Ectodermal cell (in vitro differentiated cells): ENCODE measurements at regions not wholly inside any gene's neighbourhood (a gene's known extent, or its start where the extent isn't known, plus 50 kb on each side); places are given as distances from the start of the nearest gene placed in this dataset.
A peak's percentile ranks its signal among the peaks of the same experiment; 100 is the strongest.
"Not testable (repeated sequence)": the region's sequence is repeated elsewhere in the genome, so short reads cannot be mapped to it uniquely, and the experiment has no call there.

Source experiments
- H3K27ac ChIP-seq: 2 replicates; pipeline ENCODE4 v1.7.0; 2013; ENCODE audit warnings: mild to moderate bottlenecking, low read depth, low read length; ENCODE audit not compliant: insufficient read depth, poor library complexity, severe bottlenecking
- H3K27me3 ChIP-seq: 2 replicates; pipeline ENCODE4 v1.7.0; 2013; ENCODE audit warnings: mild to moderate bottlenecking, low read length; ENCODE audit not compliant: insufficient read depth, control insufficient read depth, poor library complexity, severe bottlenecking
- H3K36me3 ChIP-seq: one replicate; pipeline ENCODE4 v1.7.0; 2013; ENCODE audit warnings: low read length; ENCODE audit not compliant: control insufficient read depth, insufficient read depth
- H3K4me1 ChIP-seq: one replicate; pipeline ENCODE4 v1.7.0; 2013; ENCODE audit warnings: low read length; ENCODE audit not compliant: control insufficient read depth, insufficient read depth
- H3K4me3 ChIP-seq: 2 replicates; pipeline ENCODE4 v1.7.0; 2013; ENCODE audit warnings: low read depth, low read length, control low read depth; ENCODE audit not compliant: insufficient read depth
- H3K9me3 ChIP-seq: 2 replicates; pipeline ENCODE4 v1.7.0; 2013; ENCODE audit warnings: mild to moderate bottlenecking, low read length, moderate library complexity; ENCODE audit not compliant: control insufficient read depth
- WGBS, 2 experiments: methylation state at CpG; one replicate each; pipeline ENCODE4 v1.1.7; 2013; ENCODE audit warnings: missing lambda C conversion rate in 2 of 2; 5-methylcytosine and 5-hydroxymethylcytosine counted together

- not testable (repeated sequence) for H3K9me3 ChIP-seq, H3K4me3 ChIP-seq, H3K27me3 ChIP-seq, H3K36me3 ChIP-seq, H3K27ac ChIP-seq, H3K4me1 ChIP-seq
- 93 to 96% methylated on average over 6 of the region's 6 CpGs for WGBS, 2 experiments
Measured at GRCh38 chrX:988530-988929, 223.9 kb downstream of the CRLF2 start.

GRCh38 chrX:981791-982626, 230.4 kb downstream of the CRLF2 start:
- peaks cover 16% of the 10 kb centered on the region for H3K4me1 ChIP-seq
- H3K4me3 ChIP-seq = no peak overlapping the region
- H3K27me3 ChIP-seq = no peaks in the 10 kb centered on the region
- peak overlapping the region; percentile 2 for H3K27ac ChIP-seq
- H3K36me3 ChIP-seq = no peaks in the 10 kb centered on the region
- H3K9me3 ChIP-seq = peaks cover 2% of the 10 kb centered on the region
- WGBS, 2 experiments = 13 to 15% methylated on average over 20 of the region's 20 CpGs

GRCh38 chrX:980587-981235, 231.7 kb downstream of the CRLF2 start:
- peaks cover 2% of the 10 kb centered on the region for H3K9me3 ChIP-seq
- H3K4me1 ChIP-seq = peaks cover 16% of the 10 kb centered on the region
- no peak overlapping the region for H3K4me3 ChIP-seq
- H3K27me3 ChIP-seq = no peaks in the 10 kb centered on the region
- 59 to 62% methylated on average over 7 of the region's 7 CpGs for WGBS, 2 experiments
- H3K27ac ChIP-seq = no peak overlapping the region
- H3K36me3 ChIP-seq = no peaks in the 10 kb centered on the region

- 94 to 97% methylated on average over 16 of the region's 18 CpGs for WGBS, 2 experiments
Measured at GRCh38 chrX:979127-979526, 233.3 kb downstream of the CRLF2 start.

GRCh38 chrX:973010-973632, 239.3 kb downstream of the CRLF2 start:
- Histone ChIP-seq H3K4me3 (no peak overlapping the region), H3K27ac (no peak overlapping the region), H3K9me3 (no peaks in the 10 kb centered on the region), H3K27me3 (no peaks in the 10 kb centered on the region), H3K4me1 (no peaks in the 10 kb centered on the region), H3K36me3 (no peaks in the 10 kb centered on the region)
- WGBS, 2 experiments = 93 to 94% methylated on average over 22 of the region's 23 CpGs

More at GRCh38 chrX:979127-979526, 233.3 kb downstream of the CRLF2 start:
- not testable (repeated sequence) for H3K36me3 ChIP-seq, H3K27ac ChIP-seq, H3K4me3 ChIP-seq, H3K27me3 ChIP-seq, H3K9me3 ChIP-seq
- H3K4me1 ChIP-seq = peaks cover 16% of the 10 kb centered on the region

- Histone ChIP-seq H3K36me3 (no peaks in the 10 kb centered on the region), H3K9me3 (no peaks in the 10 kb centered on the region), H3K4me1 (no peaks in the 10 kb centered on the region), H3K27ac (no peak overlapping the region), H3K27me3 (no peaks in the 10 kb centered on the region), H3K4me3 (no peak overlapping the region)
- WGBS, 2 experiments = 91 to 94% methylated on average over 13 of the region's 13 CpGs
Measured at GRCh38 chrX:968148-968965, 244.1 kb downstream of the CRLF2 start.

- Histone ChIP-seq H3K36me3 (no peaks in the 10 kb centered on the region), H3K9me3 (no peaks in the 10 kb centered on the region), H3K4me3 (no peak overlapping the region), H3K27ac (no peak overlapping the region), H3K4me1 (no peaks in the 10 kb centered on the region), H3K27me3 (no peaks in the 10 kb centered on the region)
- 90 to 91% methylated on average over 19 of the region's 19 CpGs for WGBS, 2 experiments
Measured at GRCh38 chrX:966396-967070, 245.9 kb downstream of the CRLF2 start.

- H3K4me1 ChIP-seq = peaks cover 11% of the 10 kb centered on the region
- 67 to 70% methylated on average over 10 of the region's 10 CpGs for WGBS, 2 experiments
- no peaks in the 10 kb centered on the region for H3K27me3 ChIP-seq
- no peaks in the 10 kb centered on the region for H3K9me3 ChIP-seq
- H3K27ac ChIP-seq = no peak overlapping the region
- H3K36me3 ChIP-seq = no peaks in the 10 kb centered on the region
- no peak overlapping the region for H3K4me3 ChIP-seq
Measured at GRCh38 chrX:964831-965416, 247.5 kb downstream of the CRLF2 start.

- 79 to 82% methylated on average over 8 of the region's 8 CpGs for WGBS, 2 experiments
- Histone ChIP-seq H3K36me3 (no peaks in the 10 kb centered on the region), H3K9me3 (no peaks in the 10 kb centered on the region), H3K27me3 (no peaks in the 10 kb centered on the region), H3K4me1 (peaks cover 19% of the 10 kb centered on the region), H3K27ac (no peak overlapping the region), H3K4me3 (no peak overlapping the region)
Measured at GRCh38 chrX:960821-961220, 251.6 kb downstream of the CRLF2 start.
